Osteoblast (primary cell): ENCODE measurements at regions not wholly inside any gene's neighbourhood (a gene's known extent, or its start where the extent isn't known, plus 50 kb on each side); places are given as distances from the start of the nearest gene placed in this dataset.

ENCODE experiments used
- DNase-seq: peaks from one replicate; pipeline ENCODE4 v3.0.0; 2011; ENCODE audit warnings: low spot score, mixed read lengths; ENCODE audit not compliant: insufficient read length; ENCODE audit errors: missing footprints
- H2AFZ ChIP-seq: 2 replicates; pipeline ENCODE4 v1.6.0; 2011; ENCODE audit warnings: mild to moderate bottlenecking, low read length
- H3K27ac ChIP-seq: 2 replicates; pipeline ENCODE4 v1.5.1; 2011; ENCODE audit warnings: mild to moderate bottlenecking, low read depth, low read length, moderate library complexity
- H3K27me3 ChIP-seq: 2 replicates; pipeline ENCODE4 v1.6.0; 2012; ENCODE audit warnings: mild to moderate bottlenecking, control low read depth, inconsistent platforms, low read length, moderate library complexity; ENCODE audit not compliant: insufficient read depth
- H3K36me3 ChIP-seq: 2 replicates; pipeline ENCODE4 v1.5.1; 2011; ENCODE audit warnings: mild to moderate bottlenecking, low read length, control low read depth, moderate library complexity; ENCODE audit not compliant: insufficient read depth
- H3K4me1 ChIP-seq: 2 replicates; pipeline ENCODE4 v1.5.1; 2011; ENCODE audit warnings: mild to moderate bottlenecking, low read length, control low read depth, moderate library complexity; ENCODE audit not compliant: insufficient read depth
- H3K4me2 ChIP-seq: 2 replicates; pipeline ENCODE4 v1.6.0; 2011; ENCODE audit warnings: mild to moderate bottlenecking, low read length; ENCODE audit not compliant: insufficient read depth
- H3K4me3 ChIP-seq: fragments of 200-600 bp; sonication (generic); 3 replicates; pipeline ENCODE4 v1.5.1; 2012; ENCODE audit warnings: mild to moderate bottlenecking, low read length, inconsistent platforms; ENCODE audit not compliant: insufficient read depth
- H3K79me2 ChIP-seq: 2 replicates; pipeline ENCODE4 v1.6.0; 2012; ENCODE audit warnings: mild to moderate bottlenecking, low read length, control low read depth, inconsistent platforms; ENCODE audit not compliant: insufficient read depth
- H3K9me3 ChIP-seq: 2 replicates; pipeline ENCODE4 v1.5.1; 2011; ENCODE audit warnings: low read depth, low read length, control low read depth
- H4K20me1 ChIP-seq: 2 replicates; pipeline ENCODE4 v1.6.0; 2012; ENCODE audit warnings: mild to moderate bottlenecking, low read length, control low read depth; ENCODE audit not compliant: insufficient read depth
- CTCF ChIP-seq: IDR thresholded peaks from 2 replicates; pipeline ENCODE4 v1.5.1; 2011; ENCODE audit warnings: mild to moderate bottlenecking, low read depth, low read length, moderate library complexity; ENCODE audit errors: extremely low read depth

- Histone ChIP-seq H3K4me1 (no peaks in the 10 kb centered on the region), H4K20me1 (no peaks in the 10 kb centered on the region), H3K27ac (no peak overlapping the region), H3K4me3 (no peak overlapping the region), H2AFZ (no peak overlapping the region), H3K27me3 (no peaks in the 10 kb centered on the region), H3K79me2 (no peaks in the 10 kb centered on the region), H3K4me2 (no peak overlapping the region), H3K9me3 (no peaks in the 10 kb centered on the region), H3K36me3 (no peaks in the 10 kb centered on the region)
- no peak for TF ChIP-seq CTCF
- DNase-seq: peak; percentile 22
Measured at GRCh38 chr9:7403839-7404487, 395.6 kb downstream of the DMAC1 start.

- no peak for TF ChIP-seq CTCF
- no peak overlapping the region for H3K27ac ChIP-seq
- no peaks in the 10 kb centered on the region for H3K4me1 ChIP-seq
- no peak overlapping the region for H2AFZ ChIP-seq
- H3K9me3 ChIP-seq: no peaks in the 10 kb centered on the region
- no peak overlapping the region for H3K4me3 ChIP-seq
- H3K79me2 ChIP-seq: no peaks in the 10 kb centered on the region
- no peaks in the 10 kb centered on the region for H3K36me3 ChIP-seq
- peak; percentile 47 for DNase-seq
- H3K27me3 ChIP-seq: no peaks in the 10 kb centered on the region
- H3K4me2 ChIP-seq: no peak overlapping the region
- no peaks in the 10 kb centered on the region for H4K20me1 ChIP-seq
Measured at GRCh38 chr9:7403028-7403389, 396.6 kb downstream of the DMAC1 start.

- Histone ChIP-seq H3K36me3 (no peaks in the 10 kb centered on the region), H3K4me3 (no peak overlapping the region), H4K20me1 (no peaks in the 10 kb centered on the region), H3K4me1 (no peaks in the 10 kb centered on the region), H2AFZ (no peak overlapping the region), H3K4me2 (no peak overlapping the region), H3K9me3 (no peaks in the 10 kb centered on the region), H3K27me3 (no peaks in the 10 kb centered on the region), H3K79me2 (no peaks in the 10 kb centered on the region), H3K27ac (no peak overlapping the region)
- no peak for DNase-seq
- TF ChIP-seq CTCF: no peak
Measured at GRCh38 chr9:7402334-7403027, 397.1 kb downstream of the DMAC1 start.

- no peaks in the 10 kb centered on the region for H4K20me1 ChIP-seq
- H3K4me3 ChIP-seq: no peak overlapping the region
- no peaks in the 10 kb centered on the region for H3K9me3 ChIP-seq
- no peaks in the 10 kb centered on the region for H3K4me1 ChIP-seq
- no peaks in the 10 kb centered on the region for H3K36me3 ChIP-seq
- H3K79me2 ChIP-seq: no peaks in the 10 kb centered on the region
- no peaks in the 10 kb centered on the region for H3K27me3 ChIP-seq
- H3K27ac ChIP-seq: no peak overlapping the region
- DNase-seq: no peak
- H2AFZ ChIP-seq: no peak overlapping the region
- no peak overlapping the region for H3K4me2 ChIP-seq
- no peak for TF ChIP-seq CTCF
Measured at GRCh38 chr9:7401116-7401515, 398.5 kb downstream of the DMAC1 start.
